K562 (cell line): ENCODE measurements at regions not wholly inside any gene's neighbourhood (a gene's known extent, or its start where the extent isn't known, plus 50 kb on each side); places are given as distances from the start of the nearest gene placed in this dataset.

ENCODE experiments used
- ATAC-seq: fragments of 200-7000 bp; cut with Tn5 transposase; 3 replicates; pipeline ENCODE4 v1.9.1; 2020; ENCODE audit warnings: moderate library complexity
- BruUV-seq: library from RNA; stranded (reverse); fragments of 400-500 nt; replicated peaks from 2 replicates; lab custom pipeline; 2021; lab: Mats Ljungman, UMichigan
- CTCF ChIA-PET: fragments of 300-600 bp; formaldehyde crosslinking; extraction: SDS; loops from one replicate; lab custom pipeline; 2021; ENCODE audit warnings: low intra/inter-chr PET ratio; lab: Yijun Ruan, JAX
- POLR2A ChIA-PET: fragments of 300-600, 350-650 bp; sonication (Branson Sonifier 250); formaldehyde crosslinking; extraction: SDS; loops from one replicate; lab custom pipeline; 2021; ENCODE audit warnings: antibody characterized with exemption, inconsistent platforms; lab: Yijun Ruan, JAX
- DNase-seq, 4 experiments: peaks; one replicate each; pipeline versions ENCODE4 v3.0.0 to v3.0.0-alpha.2; 2011 to 2018; ENCODE audit warnings: low spot score in 3 of 4, mixed read lengths in 3 of 4; ENCODE audit errors: extremely low read depth in 1 of 4
- FAIRE-seq: peaks from 2 replicates; lab custom pipeline; 2011; peaks lifted over from hg19 to GRCh38; lab: Jason Lieb, UNC
- H2AFZ ChIP-seq: 2 replicates; pipeline ENCODE4 v1.6.0; 2011; ENCODE audit warnings: low read depth, low read length, control low read depth, inconsistent platforms
- H3K27ac ChIP-seq: fragments of 200-600 bp; 3 replicates; pipeline ENCODE4 v1.8.0; 2011; ENCODE audit warnings: low read depth, mild to moderate bottlenecking, control low read depth, inconsistent platforms, low read length, moderate library complexity, mixed read lengths; ENCODE audit errors: extremely low read depth
- H3K27me3 ChIP-seq, 2 experiments: fragments of 300-600 bp in 1 of 2; 2 replicates in 1 of 2; 3 replicates in 1 of 2; pipeline versions ENCODE4 v1.6.0 to v1.8.0; 2011; ENCODE audit warnings: inconsistent platforms in 2 of 2, low read length in 2 of 2, mild to moderate bottlenecking in 1 of 2, mixed read lengths in 1 of 2, moderate library complexity in 1 of 2; ENCODE audit not compliant: control insufficient read depth in 2 of 2, insufficient read depth in 2 of 2
- H3K36me3 ChIP-seq: fragments of 300-600 bp; 3 replicates; pipeline ENCODE4 v1.8.0; 2011; ENCODE audit warnings: mild to moderate bottlenecking, low read length, inconsistent platforms; ENCODE audit not compliant: control insufficient read depth, insufficient read depth
- H3K4me1 ChIP-seq, 2 experiments: fragments of 200-600 bp in 1 of 2; replicated peaks in 1 of 2; 2 replicates in 1 of 2; 3 replicates in 1 of 2; pipeline versions ENCODE4 v1.5.1 to v1.8.0; 2011; ENCODE audit warnings: inconsistent platforms in 2 of 2, low read length in 2 of 2, mild to moderate bottlenecking in 1 of 2, mixed read lengths in 1 of 2, moderate library complexity in 1 of 2; ENCODE audit not compliant: control insufficient read depth in 2 of 2, insufficient read depth in 2 of 2
- H3K4me2 ChIP-seq: 2 replicates; pipeline ENCODE4 v1.6.1; 2011; ENCODE audit warnings: low read length, control low read depth, inconsistent platforms, mixed read lengths; ENCODE audit not compliant: insufficient read depth
- H3K4me3 ChIP-seq: fragments of 200-600 bp; sonication (generic), shearing (Covaris generic); 2 replicates; pipeline ENCODE4 v1.5.1; 2016; ENCODE audit warnings: control low read depth, inconsistent platforms
- H3K79me2 ChIP-seq: fragments of 200-600 bp; 3 replicates; pipeline ENCODE4 v1.8.0; 2011; ENCODE audit warnings: low read length, inconsistent platforms; ENCODE audit not compliant: control insufficient read depth, insufficient read depth
- H3K9ac ChIP-seq, 2 experiments: 2 replicates each; pipeline versions ENCODE4 v1.6.0 to v1.6.1; 2011; ENCODE audit warnings: low read depth in 2 of 2, low read length in 2 of 2, control low read depth in 1 of 2, inconsistent platforms in 1 of 2, mild to moderate bottlenecking in 1 of 2, mixed read lengths in 1 of 2; ENCODE audit not compliant: insufficient read depth in 1 of 2
- H3K9me1 ChIP-seq: one replicate; pipeline ENCODE4 v1.6.0; 2011; ENCODE audit warnings: inconsistent platforms, mild to moderate bottlenecking, low read length, moderate library complexity; ENCODE audit not compliant: control insufficient read depth, insufficient read depth
- H3K9me3 ChIP-seq: replicated peaks from 2 replicates; pipeline ENCODE4 v1.5.1; 2011; ENCODE audit warnings: low read depth, low read length, inconsistent platforms; ENCODE audit not compliant: control insufficient read depth, insufficient read depth
- H4K20me1 ChIP-seq: replicated peaks from 2 replicates; pipeline ENCODE4 v1.6.1; 2011; ENCODE audit warnings: low read length, inconsistent platforms, mixed read lengths; ENCODE audit not compliant: control insufficient read depth, insufficient read depth
- DMBX1 ChIP-seq: fragments of 250-450 bp; sonication (Bioruptor Pico); IDR thresholded peaks from 2 replicates; pipeline ENCODE4 v1.8.0; 2022; ENCODE audit warnings: inconsistent platforms, mild to moderate bottlenecking, moderate library complexity, borderline replicate concordance
- ELF4 ChIP-seq: fragments of 450-650 bp; formaldehyde crosslinking; IDR thresholded peaks from 2 replicates; pipeline ENCODE4 v1.4.0; 2022; ENCODE audit warnings: missing genetic modification characterization
- FOXP4 ChIP-seq: sonication (generic); formaldehyde crosslinking; IDR thresholded peaks from 2 replicates; pipeline ENCODE4 v1.8.0; 2022; ENCODE audit warnings: mild to moderate bottlenecking, missing genetic modification reagents, borderline replicate concordance
- HINFP ChIP-seq: fragments of 450-650 bp; conservative IDR thresholded peaks from 2 replicates; pipeline ENCODE4 v1.6.1; 2016; ENCODE audit warnings: missing genetic modification characterization, low read depth, mild to moderate bottlenecking, control low read depth, missing compliant biosample characterization
- MTA3 ChIP-seq: fragments of 450-650 bp; formaldehyde crosslinking; IDR thresholded peaks from 2 replicates; pipeline ENCODE4 v1.6.1; 2017; ENCODE audit warnings: mild to moderate bottlenecking, borderline replicate concordance
- NFXL1 ChIP-seq: fragments of 450-650 bp; formaldehyde crosslinking; IDR thresholded peaks from 2 replicates; pipeline ENCODE4 v1.4.0; 2021; ENCODE audit warnings: mild to moderate bottlenecking
- NONO ChIP-seq, 2 experiments: fragments of 200-400 bp in 1 of 2; fragments of 450-650 bp in 1 of 2; formaldehyde crosslinking in 1 of 2; IDR thresholded peaks; 2 replicates each; pipeline ENCODE4 v1.6.1; 2017; ENCODE audit warnings: low read depth in 2 of 2, mild to moderate bottlenecking in 2 of 2, moderate library complexity in 2 of 2, low read length in 1 of 2
- STAT5A ChIP-seq: IDR thresholded peaks from 2 replicates; pipeline ENCODE4 v1.6.1; 2012; ENCODE audit warnings: low read length, inconsistent platforms, borderline replicate concordance
- ZKSCAN8 ChIP-seq: fragments of 200-800 bp; sonication (Bioruptor generic); IDR thresholded peaks from 2 replicates; pipeline ENCODE4 v1.6.1; 2016; ENCODE audit warnings: missing genetic modification characterization, missing compliant biosample characterization
- ZNF184 ChIP-seq: sonication (generic); formaldehyde crosslinking; IDR thresholded peaks from 2 replicates; pipeline ENCODE4 v1.5.0; 2020; ENCODE audit warnings: missing genetic modification reagents
- ZNF280A ChIP-seq: fragments of 450-650 bp; IDR thresholded peaks from 2 replicates; pipeline ENCODE4 v1.6.1; 2018; ENCODE audit warnings: mild to moderate bottlenecking, low read depth; ENCODE audit not compliant: partially characterized antibody
- ZNF444 ChIP-seq: fragments of 250-450 bp; sonication (Bioruptor Pico); IDR thresholded peaks from 2 replicates; pipeline ENCODE4 v1.4.0; 2020; ENCODE audit warnings: mild to moderate bottlenecking, moderate library complexity
- ZNF561 ChIP-seq: fragments of 450-650 bp; formaldehyde crosslinking; conservative IDR thresholded peaks from 2 replicates; pipeline ENCODE4 v1.4.0; 2020; ENCODE audit warnings: mild to moderate bottlenecking, moderate library complexity
- ZNF668 ChIP-seq: fragments of 250-450 bp; sonication (Bioruptor Pico); IDR thresholded peaks from 2 replicates; pipeline ENCODE4 v1.8.0; 2022; ENCODE audit warnings: mild to moderate bottlenecking, inconsistent platforms
- WGBS: fragments of 100-300 bp; shearing (Covaris generic); methylation state at CpG from one replicate; pipeline ENCODE4 v1.1.6; 2016; ENCODE audit warnings: low coverage, mixed read lengths; ENCODE audit not compliant: insufficient coverage; ENCODE audit errors: missing lambda C conversion rate; 5-methylcytosine and 5-hydroxymethylcytosine counted together
- in situ Hi-C: fragments of 300-500 bp; cut with MboI; formaldehyde crosslinking; loops from 4 replicates; pipeline ENCODE4 v1.15.0; 2018; ENCODE audit warnings: inconsistent platforms, mixed read lengths
- intact Hi-C: fragments of 100-400 bp; cut with micrococcal nuclease; formaldehyde crosslinking; loops from 2 replicates; pipeline ENCODE4 v1.14.2; 2022

- Histone ChIP-seq H4K20me1 (no peaks in the 10 kb centered on the region), H3K9ac (no peak overlapping the region), H2AFZ (no peak overlapping the region), H3K4me2 (no peak overlapping the region), H3K79me2 (no peaks in the 10 kb centered on the region), H3K4me3 (no peak overlapping the region), H3K36me3 (no peaks in the 10 kb centered on the region), H3K9me3 (no peaks in the 10 kb centered on the region), H3K4me1 (no peaks in the 10 kb centered on the region), H3K9me1 (no peaks in the 10 kb centered on the region), H3K27ac (no peak overlapping the region), H3K27me3 (0 out of 5 replicates have a peak, but pooled peaks cover 0 to 3% of the 10 kb centered on the region in 2 experiments)
- ChIA-PET POLR2A (no interaction called here), CTCF (no interaction called here)
- ATAC-seq, result no peak
- in situ Hi-C loops (no loop called here), intact Hi-C loops (no loop called here)
- no peak for TF ChIP-seq ZNF561 (CRISPR knock-in tag)
- no peak for TF ChIP-seq DMBX1
- no peak for TF ChIP-seq STAT5A
- TF ChIP-seq NFXL1 (CRISPR knock-in tag), result no peak
- no peak for TF ChIP-seq ZNF280A
- no peak for TF ChIP-seq HINFP (tag)
- no peak for TF ChIP-seq NONO (IDR thresholded peaks at IDR 0.05; ENCODE audit: low read depth in 2 of 2, low read length in 1 of 2)
- TF ChIP-seq MTA3, result no peak
- no peak for TF ChIP-seq ZNF444
- TF ChIP-seq ZKSCAN8 (CRISPR knock-in tag), result no peak
- no peak for TF ChIP-seq FOXP4 (CRISPR knock-in tag)
- TF ChIP-seq ELF4, result no peak
- TF ChIP-seq ZNF668, result no peak
- no peak for TF ChIP-seq ZNF184
- WGBS, result under 1% methylated on average over 8 of the region's 8 CpGs
- DNase-seq, result no peak
- FAIRE-seq, result no peak
- no TSS peak for BruUV-seq
These were observed 167.4 kb upstream of the XYLT1 start for GRCh38 chr16:17638134-17638533.
